Duodenal mucosa (tissue), 2 donors: ENCODE measurements at regions not wholly inside any gene's neighbourhood (a gene's known extent, or its start where the extent isn't known, plus 50 kb on each side); places are given as distances from the start of the nearest gene placed in this dataset.

Source experiments
- H3K27ac ChIP-seq: one replicate; pipeline ENCODE4 v1.7.0; 2013; ENCODE audit warnings: low read depth, low read length
- H3K27me3 ChIP-seq, 2 donors: one replicate each; pipeline ENCODE4 v1.7.0; 2013; ENCODE audit warnings: low read length in 2 of 2, control low read depth in 1 of 2; ENCODE audit not compliant: insufficient read depth in 2 of 2, control insufficient read depth in 1 of 2
- H3K36me3 ChIP-seq, 2 donors: one replicate each; pipeline ENCODE4 v1.7.0; 2013; ENCODE audit warnings: low read length in 2 of 2, control low read depth in 1 of 2; ENCODE audit not compliant: insufficient read depth in 2 of 2, control insufficient read depth in 1 of 2
- H3K4me1 ChIP-seq, 2 donors: one replicate each; pipeline ENCODE4 v1.7.0; 2013; ENCODE audit warnings: low read length in 2 of 2, control low read depth in 1 of 2; ENCODE audit not compliant: insufficient read depth in 2 of 2, control insufficient read depth in 1 of 2
- H3K4me3 ChIP-seq, 2 donors: one replicate each; pipeline ENCODE4 v1.7.0; 2013; ENCODE audit warnings: low read length in 2 of 2, low read depth in 1 of 2
- H3K9ac ChIP-seq, 2 donors: one replicate each; pipeline ENCODE4 v1.7.0; 2013; ENCODE audit warnings: low read length in 2 of 2, low read depth in 1 of 2
- H3K9me3 ChIP-seq, 2 donors: one replicate each; pipeline ENCODE4 v1.7.0; 2013; ENCODE audit warnings: low read length in 2 of 2, control low read depth in 1 of 2; ENCODE audit not compliant: control insufficient read depth in 1 of 2

GRCh38 chr9:118326326-118326725, 622.1 kb downstream of the TLR4 start:
- H3K9me3 ChIP-seq = no peaks in the 10 kb centered on the region
- no peak overlapping the region for H3K4me3 ChIP-seq
- no peak overlapping the region for H3K27ac ChIP-seq
- H3K9ac ChIP-seq = no peak overlapping the region
- no peaks in the 10 kb centered on the region for H3K4me1 ChIP-seq
- no peaks in the 10 kb centered on the region for H3K27me3 ChIP-seq
- H3K36me3 ChIP-seq = no peaks in the 10 kb centered on the region

- no peak overlapping the region for H3K27ac ChIP-seq
- no peaks in the 10 kb centered on the region for H3K4me1 ChIP-seq
- no peaks in the 10 kb centered on the region for H3K36me3 ChIP-seq
- no peak overlapping the region for H3K9ac ChIP-seq
- H3K27me3 ChIP-seq = no peaks in the 10 kb centered on the region
- no peak overlapping the region for H3K4me3 ChIP-seq
- H3K9me3 ChIP-seq = no peaks in the 10 kb centered on the region
Observed at GRCh38 chr9:118330191-118330986, 626.2 kb downstream of the TLR4 start.

GRCh38 chr9:118331622-118332045, 627.4 kb downstream of the TLR4 start:
- no peaks in the 10 kb centered on the region for H3K9me3 ChIP-seq
- no peaks in the 10 kb centered on the region for H3K27me3 ChIP-seq
- no peaks in the 10 kb centered on the region for H3K4me1 ChIP-seq
- H3K36me3 ChIP-seq = no peaks in the 10 kb centered on the region
- no peak overlapping the region for H3K9ac ChIP-seq
- H3K27ac ChIP-seq = no peak overlapping the region
- no peak overlapping the region for H3K4me3 ChIP-seq

GRCh38 chr9:118336250-118336942, 632.2 kb downstream of the TLR4 start:
- Histone ChIP-seq H3K4me3 (no peak overlapping the region), H3K9ac (no peak overlapping the region), H3K9me3 (no peaks in the 10 kb centered on the region), H3K36me3 (no peaks in the 10 kb centered on the region), H3K4me1 (no peaks in the 10 kb centered on the region), H3K27ac (no peak overlapping the region), H3K27me3 (no peaks in the 10 kb centered on the region)

- no peak overlapping the region for H3K27ac ChIP-seq
- H3K4me3 ChIP-seq = no peak overlapping the region
- H3K9me3 ChIP-seq = no peaks in the 10 kb centered on the region
- H3K27me3 ChIP-seq = no peaks in the 10 kb centered on the region
- no peaks in the 10 kb centered on the region for H3K4me1 ChIP-seq
- H3K36me3 ChIP-seq = no peaks in the 10 kb centered on the region
- no peak overlapping the region for H3K9ac ChIP-seq
Observed at GRCh38 chr9:118336943-118337330, 632.7 kb downstream of the TLR4 start.

GRCh38 chr9:118360036-118360435, 655.8 kb downstream of the TLR4 start:
- Histone ChIP-seq H3K9me3 (peaks cover 4 to 10% of the 10 kb centered on the region in 2 donors), H3K36me3 (no peaks in the 10 kb centered on the region), H3K27ac (no peak overlapping the region), H3K4me1 (no peaks in the 10 kb centered on the region), H3K27me3 (no peaks in the 10 kb centered on the region), H3K9ac (no peak overlapping the region), H3K4me3 (no peak overlapping the region)

- H3K4me3 ChIP-seq = no peak overlapping the region
- no peaks in the 10 kb centered on the region for H3K36me3 ChIP-seq
- peaks cover 4 to 10% of the 10 kb centered on the region in 2 donors for H3K9me3 ChIP-seq
- H3K27ac ChIP-seq = no peak overlapping the region
- H3K9ac ChIP-seq = no peak overlapping the region
- H3K4me1 ChIP-seq = no peaks in the 10 kb centered on the region
- no peaks in the 10 kb centered on the region for H3K27me3 ChIP-seq
Observed at GRCh38 chr9:118362123-118362522, 657.9 kb downstream of the TLR4 start.

- Histone ChIP-seq H3K9ac (no peak overlapping the region), H3K9me3 (peaks cover 4 to 10% of the 10 kb centered on the region in 2 donors), H3K4me1 (no peaks in the 10 kb centered on the region), H3K36me3 (no peaks in the 10 kb centered on the region), H3K4me3 (no peak overlapping the region), H3K27ac (no peak overlapping the region), H3K27me3 (no peaks in the 10 kb centered on the region)
Observed at GRCh38 chr9:118362596-118362995, 658.4 kb downstream of the TLR4 start.

GRCh38 chr9:118364266-118365106, 660.3 kb downstream of the TLR4 start:
- no peaks in the 10 kb centered on the region for H3K36me3 ChIP-seq
- no peak overlapping the region for H3K9ac ChIP-seq
- no peaks in the 10 kb centered on the region for H3K4me1 ChIP-seq
- H3K27ac ChIP-seq = no peak overlapping the region
- no peaks in the 10 kb centered on the region for H3K27me3 ChIP-seq
- peaks cover 4 to 10% of the 10 kb centered on the region in 2 donors for H3K9me3 ChIP-seq
- H3K4me3 ChIP-seq = no peak overlapping the region

- Histone ChIP-seq H3K27ac (no peak overlapping the region), H3K27me3 (no peaks in the 10 kb centered on the region), H3K4me1 (no peaks in the 10 kb centered on the region)
Observed at GRCh38 chr9:118366228-118366627, 662.0 kb downstream of the TLR4 start.

More at GRCh38 chr9:118366228-118366627, 662.0 kb downstream of the TLR4 start:
- Histone ChIP-seq H3K9me3 (peaks cover 4 to 10% of the 10 kb centered on the region in 2 donors), H3K4me3 (no peak overlapping the region), H3K36me3 (no peaks in the 10 kb centered on the region), H3K9ac (no peak overlapping the region)
